HG03469 (cell line): ENCODE measurements at regions not wholly inside any gene's neighbourhood (a gene's known extent, or its start where the extent isn't known, plus 50 kb on each side); places are given as distances from the start of the nearest gene placed in this dataset.

Experiments used
- ATAC-seq: cut with Tn5 transposase; IDR thresholded peaks from one replicate; pipeline ENCODE4 v1.9.1; 2021; ENCODE audit warnings: mild to moderate bottlenecking, moderate library complexity, moderate number of reproducible peaks; ENCODE audit not compliant: unreplicated experiment

- peak; percentile 44 for ATAC-seq
These were observed 534.3 kb downstream of the ETS1 start for GRCh38 chr11:128052912-128053641.

- no peak for ATAC-seq
These were observed 539.2 kb downstream of the ETS1 start for GRCh38 chr11:128048121-128048520.

GRCh38 chr11:128047026-128047425 lies 540.3 kb downstream of the ETS1 start:
- no peak for ATAC-seq

- no peak for ATAC-seq
These were observed 541.1 kb downstream of the ETS1 start for GRCh38 chr11:128046213-128046612.

- no peak for ATAC-seq
These were observed 542.1 kb downstream of the ETS1 start for GRCh38 chr11:128045094-128045725.

GRCh38 chr11:128042290-128042751 lies 545.0 kb downstream of the ETS1 start:
- no peak for ATAC-seq

- no peak for ATAC-seq
These were observed 546.8 kb downstream of the ETS1 start for GRCh38 chr11:128040603-128041002.

GRCh38 chr11:128039140-128040021 lies 548.0 kb downstream of the ETS1 start:
- peak; percentile 95 for ATAC-seq

GRCh38 chr11:128036556-128037093 lies 550.7 kb downstream of the ETS1 start:
- no peak for ATAC-seq

- ATAC-seq, result no peak
These were observed 551.4 kb downstream of the ETS1 start for GRCh38 chr11:128036006-128036405.

GRCh38 chr11:128031538-128032134 lies 555.7 kb downstream of the ETS1 start:
- ATAC-seq, result peak; percentile 83

- no peak for ATAC-seq
These were observed 558.1 kb downstream of the ETS1 start for GRCh38 chr11:128029219-128029722.

GRCh38 chr11:128026596-128026995 lies 560.8 kb downstream of the ETS1 start:
- ATAC-seq, result no peak

- ATAC-seq, result no peak
These were observed 564.6 kb downstream of the ETS1 start for GRCh38 chr11:128022761-128023160.

- peak; percentile 63 for ATAC-seq
These were observed 565.4 kb downstream of the ETS1 start for GRCh38 chr11:128022007-128022368.

GRCh38 chr11:128021349-128022006 lies 565.9 kb downstream of the ETS1 start:
- ATAC-seq, result peak; percentile 19

- ATAC-seq, result no peak
These were observed 568.7 kb downstream of the ETS1 start for GRCh38 chr11:128018692-128019091.

- ATAC-seq, result no peak
These were observed 581.8 kb downstream of the ETS1 start for GRCh38 chr11:128005562-128005961.

- no peak for ATAC-seq
These were observed 588.9 kb downstream of the ETS1 start for GRCh38 chr11:127998421-127998820.

- no peak for ATAC-seq
These were observed 589.8 kb downstream of the ETS1 start for GRCh38 chr11:127997594-127997993.
